Neuronal stem cell (in vitro differentiated cells): ENCODE measurements at regions not wholly inside any gene's neighbourhood (a gene's known extent, or its start where the extent isn't known, plus 50 kb on each side); places are given as distances from the start of the nearest gene placed in this dataset.

Source experiments
- DNase-seq: peaks from one replicate; pipeline ENCODE4 v3.0.0-alpha.2; 2013; ENCODE audit warnings: low spot score
- H2AFZ ChIP-seq: one replicate; pipeline ENCODE4 v1.6.1; 2013; ENCODE audit warnings: mild to moderate bottlenecking, low read length, inconsistent platforms
- H2AK5ac ChIP-seq: 2 replicates; pipeline ENCODE4 v1.6.1; 2013; ENCODE audit warnings: low read depth, mild to moderate bottlenecking, inconsistent platforms, low read length, moderate library complexity, mixed read lengths
- H2BK120ac ChIP-seq: 2 replicates; pipeline ENCODE4 v1.6.1; 2013; ENCODE audit warnings: low read depth, mild to moderate bottlenecking, inconsistent platforms, low read length, moderate library complexity, mixed read lengths
- H2BK12ac ChIP-seq: one replicate; pipeline ENCODE4 v1.6.1; 2013; ENCODE audit warnings: low read length, inconsistent platforms
- H2BK15ac ChIP-seq: 2 replicates; pipeline ENCODE4 v1.6.1; 2013; ENCODE audit warnings: mild to moderate bottlenecking, low read length, inconsistent platforms, mixed read lengths
- H2BK5ac ChIP-seq: one replicate; pipeline ENCODE4 v1.6.1; 2013; ENCODE audit warnings: inconsistent platforms, mild to moderate bottlenecking, low read length, moderate library complexity
- H3K14ac ChIP-seq: one replicate; pipeline ENCODE4 v1.6.1; 2013; ENCODE audit warnings: low read length, inconsistent platforms
- H3K18ac ChIP-seq: 2 replicates; pipeline ENCODE4 v1.6.1; 2013; ENCODE audit warnings: low read length, inconsistent platforms
- H3K23ac ChIP-seq: 2 replicates; pipeline ENCODE4 v1.6.1; 2013; ENCODE audit warnings: low read depth, mild to moderate bottlenecking, mixed read lengths, low read length, inconsistent platforms; ENCODE audit not compliant: poor library complexity
- H3K27ac ChIP-seq: replicated peaks from 3 replicates; pipeline ENCODE4 v1.5.1; 2013; ENCODE audit warnings: low read length, inconsistent platforms
- H3K27me3 ChIP-seq, 3 experiments: 2 replicates each; pipeline ENCODE4 v1.6.1; 2013; ENCODE audit warnings: low read length in 3 of 3, mild to moderate bottlenecking in 2 of 3, inconsistent platforms in 1 of 3, low read depth in 1 of 3, mixed read lengths in 1 of 3, moderate library complexity in 1 of 3; ENCODE audit not compliant: control insufficient read depth in 3 of 3, insufficient read depth in 3 of 3
- H3K36me3 ChIP-seq, 2 donors: replicated peaks in 1 of 2; 2 replicates each; pipeline ENCODE4 v1.6.1; 2013; ENCODE audit warnings: low read length in 2 of 2; ENCODE audit not compliant: control insufficient read depth in 2 of 2, insufficient read depth in 2 of 2
- H3K4ac ChIP-seq: 2 replicates; pipeline ENCODE4 v1.6.1; 2013; ENCODE audit warnings: inconsistent platforms, mild to moderate bottlenecking, low read length, moderate library complexity
- H3K4me1 ChIP-seq, 2 donors: 1 replicate in 1 of 2; 2 replicates in 1 of 2; pipeline ENCODE4 v1.6.1; 2013; ENCODE audit warnings: low read length in 2 of 2, low read depth in 1 of 2; ENCODE audit not compliant: control insufficient read depth in 2 of 2, insufficient read depth in 1 of 2
- H3K4me2 ChIP-seq: one replicate; pipeline ENCODE4 v1.6.1; 2013; ENCODE audit warnings: mild to moderate bottlenecking, low read length, inconsistent platforms; ENCODE audit not compliant: insufficient read depth, poor library complexity, severe bottlenecking
- H3K4me3 ChIP-seq, 2 donors: 2 replicates each; pipeline ENCODE4 v1.5.1; 2013; ENCODE audit warnings: low read length in 2 of 2, mild to moderate bottlenecking in 2 of 2, inconsistent platforms in 1 of 2, moderate library complexity in 1 of 2
- H3K79me1 ChIP-seq: one replicate; pipeline ENCODE4 v1.6.1; 2013; ENCODE audit warnings: low read depth, mild to moderate bottlenecking, inconsistent platforms, low read length, moderate library complexity
- H3K9ac ChIP-seq: one replicate; pipeline ENCODE4 v1.6.1; 2013; ENCODE audit warnings: mild to moderate bottlenecking, low read depth, low read length, inconsistent platforms; ENCODE audit not compliant: poor library complexity
- H3K9me3 ChIP-seq, 2 donors: replicated peaks in 1 of 2; 2 replicates each; pipeline versions ENCODE3 to v1.6.1; 2013; ENCODE audit warnings: low read length in 2 of 2, mild to moderate bottlenecking in 2 of 2, inconsistent platforms in 1 of 2, low read depth in 1 of 2, mixed read lengths in 1 of 2, moderate library complexity in 1 of 2; ENCODE audit not compliant: control insufficient read depth in 2 of 2, insufficient read depth in 1 of 2
- H4K8ac ChIP-seq: one replicate; pipeline ENCODE4 v1.6.1; 2013; ENCODE audit warnings: low read depth, mild to moderate bottlenecking, inconsistent platforms, low read length, moderate library complexity
- H4K91ac ChIP-seq: one replicate; pipeline ENCODE4 v1.6.1; 2013; ENCODE audit warnings: low read length, low read depth, mild to moderate bottlenecking, inconsistent platforms; ENCODE audit not compliant: poor library complexity
- WGBS, 2 donors: extraction: QIAGEN DNeasy Blood & Tissue Kit; methylation state at CpG; one replicate each; pipeline ENCODE4 v1.1.7; 2013; ENCODE audit warnings: missing lambda C conversion rate in 2 of 2, mixed read lengths in 1 of 2; ENCODE audit not compliant: insufficient read length in 2 of 2, insufficient replicate concordance in 1 of 2; ENCODE audit errors: extremely low coverage in 2 of 2; 5-methylcytosine and 5-hydroxymethylcytosine counted together

GRCh38 chr2:16578081-16578480, 87.6 kb downstream of the CYRIA start:
- H4K8ac ChIP-seq: no peak overlapping the region
- no peak overlapping the region for H3K4me2 ChIP-seq
- H3K9ac ChIP-seq: no peak overlapping the region
- no peak overlapping the region for H3K4ac ChIP-seq
- no peak overlapping the region for H3K27ac ChIP-seq
- no peak for DNase-seq
- no peaks in the 10 kb centered on the region for H3K4me1 ChIP-seq
- H3K9me3 ChIP-seq: peaks cover 3 to 20% of the 10 kb centered on the region in 2 donors
- no peak overlapping the region for H3K23ac ChIP-seq
- H3K79me1 ChIP-seq: no peaks in the 10 kb centered on the region
- H2BK5ac ChIP-seq: no peak overlapping the region
- no peaks in the 10 kb centered on the region for H3K36me3 ChIP-seq
- H3K18ac ChIP-seq: no peak overlapping the region
- no peak overlapping the region for H2AFZ ChIP-seq
- H4K91ac ChIP-seq: no peak overlapping the region
- no peak overlapping the region for H2BK12ac ChIP-seq
- H2BK15ac ChIP-seq: no peak overlapping the region
- H3K4me3 ChIP-seq: no peak overlapping the region
- H2BK120ac ChIP-seq: no peak overlapping the region
- WGBS, 2 donors: no CpG with 5 or more reads among the region's 3 CpGs
- H3K27me3 ChIP-seq: no peaks in the 10 kb centered on the region
- H3K14ac ChIP-seq: no peak overlapping the region
- no peak overlapping the region for H2AK5ac ChIP-seq

GRCh38 chr2:16570516-16570915, 95.1 kb downstream of the CYRIA start:
- Histone ChIP-seq H3K18ac (no peak overlapping the region), H2BK15ac (no peak overlapping the region), H3K27ac (no peak overlapping the region), H3K14ac (no peak overlapping the region), H4K8ac (no peak overlapping the region), H4K91ac (no peak overlapping the region), H3K36me3 (no peaks in the 10 kb centered on the region), H3K4me1 (peaks cover 6 to 15% of the 10 kb centered on the region in 2 donors), H3K79me1 (no peaks in the 10 kb centered on the region), H3K23ac (no peak overlapping the region), H3K9ac (no peak overlapping the region), H3K4ac (no peak overlapping the region), H2AK5ac (no peak overlapping the region), H2BK120ac (no peak overlapping the region), H3K27me3 (no peaks in the 10 kb centered on the region), H3K9me3 (peaks cover 3 to 20% of the 10 kb centered on the region in 2 donors), H2BK5ac (no peak overlapping the region), H2AFZ (no peak overlapping the region), H2BK12ac (no peak overlapping the region), H3K4me2 (no peak overlapping the region), H3K4me3 (no peak overlapping the region)
- no peak for DNase-seq
- WGBS, 2 donors: no CpG with 5 or more reads among the region's 3 CpGs

- H2AK5ac ChIP-seq: no peak overlapping the region
- no CpG with 5 or more reads among the region's 4 CpGs for WGBS, 2 donors
- H3K4me3 ChIP-seq: no peak overlapping the region
- H4K91ac ChIP-seq: no peak overlapping the region
- H2BK15ac ChIP-seq: no peak overlapping the region
- no peak for DNase-seq
- no peaks in the 10 kb centered on the region for H3K79me1 ChIP-seq
- H3K4me1 ChIP-seq: peaks cover 6 to 15% of the 10 kb centered on the region in 2 donors
- H2BK120ac ChIP-seq: no peak overlapping the region
- H3K18ac ChIP-seq: no peak overlapping the region
- no peak overlapping the region for H2BK5ac ChIP-seq
- no peaks in the 10 kb centered on the region for H3K27me3 ChIP-seq
- no peak overlapping the region for H3K4ac ChIP-seq
- H3K9me3 ChIP-seq: peaks cover 0 to 8% of the 10 kb centered on the region in 2 donors
- no peak overlapping the region for H3K23ac ChIP-seq
- H3K14ac ChIP-seq: no peak overlapping the region
- no peak overlapping the region for H3K4me2 ChIP-seq
- no peaks in the 10 kb centered on the region for H3K36me3 ChIP-seq
- H2BK12ac ChIP-seq: no peak overlapping the region
- no peak overlapping the region for H2AFZ ChIP-seq
- no peak overlapping the region for H3K9ac ChIP-seq
- H4K8ac ChIP-seq: no peak overlapping the region
- H3K27ac ChIP-seq: no peak overlapping the region
These were observed 96.4 kb downstream of the CYRIA start for GRCh38 chr2:16568998-16569784.

GRCh38 chr2:16566701-16567100, 98.9 kb downstream of the CYRIA start:
- H3K14ac ChIP-seq: no peak overlapping the region
- peaks cover 2 to 7% of the 10 kb centered on the region in 2 donors for H3K4me1 ChIP-seq
- H3K9me3 ChIP-seq: no peaks in the 10 kb centered on the region
- H4K91ac ChIP-seq: no peak overlapping the region
- H3K23ac ChIP-seq: no peak overlapping the region
- H3K4me3 ChIP-seq: no peak overlapping the region
- no peak overlapping the region for H2BK12ac ChIP-seq
- no peaks in the 10 kb centered on the region for H3K36me3 ChIP-seq
- DNase-seq: no peak
- no peak overlapping the region for H3K27ac ChIP-seq
- H2BK120ac ChIP-seq: no peak overlapping the region
- H3K27me3 ChIP-seq: no peaks in the 10 kb centered on the region
- H3K79me1 ChIP-seq: no peaks in the 10 kb centered on the region
- H4K8ac ChIP-seq: no peak overlapping the region
- H2BK15ac ChIP-seq: no peak overlapping the region
- no peak overlapping the region for H3K4me2 ChIP-seq
- no CpG with 5 or more reads among the region's 4 CpGs for WGBS, 2 donors
- no peak overlapping the region for H2BK5ac ChIP-seq
- H2AFZ ChIP-seq: no peak overlapping the region
- H2AK5ac ChIP-seq: no peak overlapping the region
- no peak overlapping the region for H3K18ac ChIP-seq
- no peak overlapping the region for H3K4ac ChIP-seq
- H3K9ac ChIP-seq: no peak overlapping the region
